ENCODE measurements at regions not wholly inside any gene's neighbourhood (a gene's known extent, or its start where the extent isn't known, plus 50 kb on each side); places are given as distances from the start of the nearest gene placed in this dataset.

GRCh38 chr3:151596940-151597339 is 136.1 kb upstream of the IGSF10 start:
- ATAC-seq = no peak

More at GRCh38 chr3:151596940-151597339, 136.1 kb upstream of the IGSF10 start:
- intact Hi-C loops (cut with micrococcal nuclease; ENCODE audit: unreplicated experiment) = no loop called here
- Histone ChIP-seq H3K27me3 (ENCODE audit: control insufficient read depth in 1 of 2, insufficient read depth in 2 of 2, low read length in 2 of 2) (no peaks in the 10 kb centered on the region), H3K4me3 (replicated peaks in 1 of 3; ENCODE audit: insufficient read depth in 1 of 3, low read depth in 2 of 3, low read length in 3 of 3) (no peak overlapping the region), H3K9ac (ENCODE audit: insufficient read depth, low read depth, low read length) (no peak overlapping the region), H3K36me3 (replicated peaks in 1 of 2; ENCODE audit: control insufficient read depth in 1 of 2, insufficient read depth in 2 of 2, low read length in 2 of 2) (no peaks in the 10 kb centered on the region), H4K20me1 (ENCODE audit: insufficient read depth, low read length) (no peaks in the 10 kb centered on the region), H2AFZ (ENCODE audit: low read length) (no peak overlapping the region), H3K4me2 (ENCODE audit: low read depth, low read length) (no peak overlapping the region), H3K27ac (ENCODE audit: extremely low read length, insufficient read depth, low read length) (no peak overlapping the region), H3K4me1 (ENCODE audit: insufficient read depth, low read length) (no peaks in the 10 kb centered on the region), H3K79me2 (ENCODE audit: insufficient read depth, low read length) (no peaks in the 10 kb centered on the region), H3K9me3 (ENCODE audit: low read length) (no peaks in the 10 kb centered on the region)
- no TSS peak for BruUV-seq (replicated peaks)
- FAIRE-seq (no peak), DNase-seq (ENCODE audit: low spot score) (no peak)
- ChIA-PET CTCF (ENCODE audit: low intra/inter-chr PET ratio, low total read pairs) (no interaction called here), POLR2A (no interaction called here)
- TF ChIP-seq EP300 (IDR thresholded peaks at IDR 0.05; ENCODE audit: low read depth in 2 of 2, low read length in 2 of 2) (no peak), EP300 (CRISPR knock-in tag; IDR thresholded peaks at IDR 0.05; ENCODE audit: borderline replicate concordance) (no peak), ZNF343 (CRISPR knock-in tag; IDR thresholded peaks at IDR 0.05) (no peak), NKX3-1 (CRISPR knock-in tag; IDR thresholded peaks at IDR 0.05) (no peak), GABPB1 (CRISPR knock-in tag; IDR thresholded peaks at IDR 0.05) (no peak), KAT7 (CRISPR knock-in tag; IDR thresholded peaks at IDR 0.05; ENCODE audit: borderline replicate concordance) (no peak), ZNF879 (CRISPR knock-in tag; IDR thresholded peaks at IDR 0.05) (no peak), NR0B2 (CRISPR knock-in tag; IDR thresholded peaks at IDR 0.05) (no peak), KDM5A (IDR thresholded peaks at IDR 0.05; ENCODE audit: borderline replicate concordance, low read length) (no peak), ZNF543 (CRISPR knock-in tag; IDR thresholded peaks at IDR 0.05) (no peak), CHD2 (IDR thresholded peaks at IDR 0.05; ENCODE audit: low read depth, low read length) (no peak), ZNF20 (CRISPR knock-in tag; IDR thresholded peaks at IDR 0.05) (no peak), ARNT (IDR thresholded peaks at IDR 0.05) (no peak), ARHGAP35 (CRISPR knock-in tag; IDR thresholded peaks at IDR 0.05; ENCODE audit: borderline replicate concordance) (no peak), ASH2L (IDR thresholded peaks at IDR 0.05; ENCODE audit: insufficient read length, low read depth, low read length) (no peak), EED (CRISPR knock-in tag; IDR thresholded peaks at IDR 0.05) (no peak), ZNF552 (CRISPR knock-in tag; IDR thresholded peaks at IDR 0.05; ENCODE audit: borderline replicate concordance) (no peak), ZNF12 (CRISPR knock-in tag; IDR thresholded peaks at IDR 0.05) (no peak), BCLAF1 (IDR thresholded peaks at IDR 0.05) (no peak), ZNF205 (CRISPR knock-in tag; IDR thresholded peaks at IDR 0.05) (no peak), ZNF562 (CRISPR knock-in tag; IDR thresholded peaks at IDR 0.05; ENCODE audit: borderline replicate concordance) (no peak)
- in situ Hi-C loops (cut with HindIII; ENCODE audit: extremely low pct_ligation_motif_present, low pct_unique_long_range_greater_than_20kb) = no loop called here
- 35% methylated on average over 5 of the region's 5 CpGs for WGBS (ENCODE audit: low lambda C conversion rate)

Measured in HepG2 (cell line).